ENCODE measurements at regions not wholly inside any gene's neighbourhood (a gene's known extent, or its start where the extent isn't known, plus 50 kb on each side); places are given as distances from the start of the nearest gene placed in this dataset.

GRCh38 chr3:102258666-102259227 lies 176.1 kb upstream of the ZPLD1 start:
- TF ChIP-seq CTCF (conservative IDR thresholded peaks at IDR 0.05; ENCODE audit: low read depth, low read length) (no peak), EZH2 (IDR thresholded peaks at IDR 0.05; ENCODE audit: borderline replicate concordance, low read depth, low read length, poor library complexity, severe bottlenecking) (no peak)

Data from A673 (cell line).